HEK293T (cell line): ENCODE measurements at regions not wholly inside any gene's neighbourhood (a gene's known extent, or its start where the extent isn't known, plus 50 kb on each side); places are given as distances from the start of the nearest gene placed in this dataset.
A peak's percentile ranks its signal among the peaks of the same experiment; 100 is the strongest.

Source experiments
- CTCF ChIA-PET: fragments of 350-600 bp; formaldehyde crosslinking; extraction: SDS; loops from one replicate; lab custom pipeline; 2021; ENCODE audit warnings: antibody characterized with exemption, inconsistent platforms; lab: Yijun Ruan, JAX
- POLR2A ChIA-PET: fragments of 350-600 bp; formaldehyde crosslinking; extraction: SDS; loops from one replicate; lab custom pipeline; 2020; ENCODE audit warnings: antibody characterized with exemption, inconsistent platforms; lab: Yijun Ruan, JAX
- DNase-seq: peaks from one replicate; pipeline ENCODE4 v3.0.0; 2012; ENCODE audit warnings: mixed read lengths; ENCODE audit errors: extremely low spot score
- ARNT ChIP-seq: fragments of 450-650 bp; IDR thresholded peaks from 2 replicates; pipeline ENCODE4 v1.6.1; 2017; ENCODE audit warnings: mild to moderate bottlenecking
- BHLHE40 ChIP-seq: fragments of 450-650 bp; IDR thresholded peaks from 2 replicates; pipeline ENCODE4 v1.6.1; 2016; ENCODE audit warnings: mild to moderate bottlenecking, moderate library complexity, borderline replicate concordance
- CTBP1 ChIP-seq: fragments of 450-650 bp; IDR thresholded peaks from 2 replicates; pipeline ENCODE4 v1.6.1; 2016; ENCODE audit warnings: borderline replicate concordance
- ELF4 ChIP-seq: fragments of 450-650 bp; IDR thresholded peaks from 2 replicates; pipeline ENCODE4 v1.6.1; 2017; ENCODE audit warnings: antibody characterized with exemption
- FOXA1 ChIP-seq: fragments of 450-650 bp; IDR thresholded peaks from 2 replicates; pipeline ENCODE4 v1.6.1; 2016; ENCODE audit warnings: mild to moderate bottlenecking
- FOXK2 ChIP-seq: fragments of 450-650 bp; IDR thresholded peaks from 2 replicates; pipeline ENCODE4 v1.6.1; 2016; ENCODE audit warnings: mild to moderate bottlenecking
- FOXM1 ChIP-seq: fragments of 450-650 bp; IDR thresholded peaks from 2 replicates; pipeline ENCODE4 v1.6.1; 2017; ENCODE audit warnings: mild to moderate bottlenecking, borderline replicate concordance
- HDGF ChIP-seq: fragments of 450-650 bp; IDR thresholded peaks from 2 replicates; pipeline ENCODE4 v1.6.1; 2017; ENCODE audit warnings: antibody characterized with exemption, borderline replicate concordance
- L3MBTL2 ChIP-seq: fragments of 450-650 bp; conservative IDR thresholded peaks from 2 replicates; pipeline ENCODE4 v1.6.1; 2016; ENCODE audit warnings: mild to moderate bottlenecking
- LEF1 ChIP-seq: fragments of 450-650 bp; IDR thresholded peaks from 2 replicates; pipeline ENCODE4 v1.6.1; 2017; ENCODE audit warnings: mild to moderate bottlenecking, borderline replicate concordance
- NFRKB ChIP-seq: fragments of 450-650 bp; IDR thresholded peaks from 2 replicates; pipeline ENCODE4 v1.6.1; 2016; ENCODE audit warnings: mild to moderate bottlenecking, moderate library complexity
- PKNOX1 ChIP-seq: fragments of 450-650 bp; IDR thresholded peaks from 2 replicates; pipeline ENCODE4 v1.6.1; 2016
- SP1 ChIP-seq: fragments of 450-650 bp; IDR thresholded peaks from 2 replicates; pipeline ENCODE4 v1.6.1; 2017
- SUZ12 ChIP-seq: fragments of 450-650 bp; IDR thresholded peaks from 2 replicates; pipeline ENCODE4 v1.6.1; 2016; ENCODE audit warnings: mild to moderate bottlenecking
- TARDBP ChIP-seq: fragments of 450-650 bp; IDR thresholded peaks from 2 replicates; pipeline ENCODE4 v1.6.1; 2016
- ZNF384 ChIP-seq: fragments of 450-650 bp; IDR thresholded peaks from 2 replicates; pipeline ENCODE4 v1.6.1; 2016

DNA sequence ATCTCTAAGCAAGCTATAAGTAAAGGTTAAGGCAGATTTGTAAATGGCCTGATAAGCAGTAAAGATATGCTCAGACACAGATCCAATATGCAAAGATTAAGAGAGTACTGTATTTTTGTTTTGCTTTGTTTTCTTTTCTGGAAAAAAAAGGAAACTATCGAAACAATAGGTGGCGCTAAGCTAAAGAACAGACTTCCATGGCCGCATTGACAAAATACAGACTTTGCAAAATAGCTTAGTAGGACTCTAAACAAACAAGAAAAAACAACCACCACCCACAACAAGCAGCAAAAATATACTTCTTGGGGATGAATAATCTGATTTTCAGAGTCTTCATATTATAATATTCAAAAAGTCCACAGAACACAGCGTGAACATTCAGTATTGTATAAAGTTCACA is 758.4 kb upstream of the ROBO1 start:
- CTCF ChIA-PET = interaction anchor here (0.6 kb wide), 1 partner anchor 291 kb away, joined by 3 read pairs; no protein-coding TSS in a partner anchor
- TF ChIP-seq ARNT = no peak
- no peak for TF ChIP-seq SUZ12
- no peak for TF ChIP-seq CTBP1
- no peak for TF ChIP-seq L3MBTL2
- TF ChIP-seq HDGF = no peak
- TF ChIP-seq FOXK2 = no peak
- no peak for TF ChIP-seq LEF1
- TF ChIP-seq ZNF384 = no peak
- no peak for TF ChIP-seq NFRKB
- no peak for TF ChIP-seq TARDBP
- TF ChIP-seq ELF4 = no peak
- TF ChIP-seq SP1 = no peak
- TF ChIP-seq FOXM1 = no peak
- POLR2A ChIA-PET = no interaction called here
- no peak for DNase-seq

DNA sequence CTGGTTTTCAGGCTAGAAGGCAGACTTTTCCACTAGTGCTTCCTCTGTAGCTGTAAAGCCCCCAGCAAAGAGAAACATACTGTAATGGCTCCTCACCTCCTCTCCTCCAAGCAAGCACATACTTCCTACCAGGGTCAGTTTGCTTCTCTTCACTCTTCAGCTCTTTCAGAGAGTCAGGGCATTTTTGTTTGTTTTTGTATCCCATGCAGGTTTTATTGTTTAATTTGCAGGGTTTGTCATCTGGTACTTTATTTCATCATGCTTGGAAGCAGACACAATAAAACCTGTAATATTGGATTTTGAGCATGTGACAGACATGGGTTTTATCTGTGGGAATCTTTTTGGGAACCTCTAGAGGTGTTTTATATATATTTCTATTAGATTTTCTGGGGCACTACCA is 753.3 kb upstream of the ROBO1 start:
- POLR2A ChIA-PET = no interaction called here

GRCh38 chr3:80519436-80519835 is 751.6 kb upstream of the ROBO1 start:
- ChIA-PET CTCF (no interaction called here), POLR2A (no interaction called here)
- TF ChIP-seq PKNOX1 (peak; percentile 46; the same call in 1 of the 2 replicates), L3MBTL2 (no peak)
- DNase-seq = no peak

More for the DNA sequence above, 753.3 kb upstream of the ROBO1 start:
- DNase-seq = no peak
- CTCF ChIA-PET = no interaction called here
- TF ChIP-seq PKNOX1 (no peak), CTBP1 (no peak), FOXM1 (no peak), SUZ12 (no peak), LEF1 (no peak), SP1 (no peak), HDGF (no peak), FOXA1 (no peak), FOXK2 (no peak), BHLHE40 (no peak), NFRKB (no peak)

DNA sequence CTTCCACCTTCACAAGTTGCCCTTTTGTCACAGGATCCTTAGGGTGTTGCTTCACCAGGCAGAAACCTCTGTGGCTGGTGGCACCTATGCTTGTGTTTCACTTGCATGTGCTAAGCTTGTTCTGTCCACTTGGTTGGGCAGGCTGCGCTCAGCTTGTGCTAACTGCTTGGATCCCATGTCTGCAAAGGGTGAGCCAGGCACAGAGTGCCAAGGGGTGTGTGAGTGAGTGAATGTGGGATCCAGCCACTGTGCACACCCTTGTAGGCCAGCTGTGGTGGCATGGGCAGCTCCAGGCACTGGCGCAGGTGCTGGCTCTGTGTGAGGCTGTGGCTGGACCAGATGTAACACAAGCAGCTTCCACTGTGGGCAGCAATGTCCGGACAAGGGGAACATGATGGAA is 728.7 kb upstream of the ROBO1 start:
- DNase-seq = no peak
- POLR2A ChIA-PET = no interaction called here
- TF ChIP-seq SUZ12 (no peak), HDGF (no peak), ELF4 (no peak), CTBP1 (no peak), FOXK2 (no peak), SP1 (no peak), BHLHE40 (no peak), ZNF384 (no peak), L3MBTL2 (no peak), PKNOX1 (no peak), FOXM1 (no peak), FOXA1 (no peak), NFRKB (no peak), LEF1 (no peak), TARDBP (no peak), ARNT (no peak)
- CTCF ChIA-PET = no interaction called here

GRCh38 chr3:80492162-80492561 is 724.4 kb upstream of the ROBO1 start:
- ChIA-PET POLR2A (no interaction called here), CTCF (no interaction called here)
- DNase-seq = no peak
- TF ChIP-seq LEF1 (no peak), FOXM1 (no peak), FOXA1 (no peak), HDGF (no peak), ZNF384 (no peak), CTBP1 (no peak), SP1 (no peak), PKNOX1 (no peak), ELF4 (no peak), L3MBTL2 (no peak), FOXK2 (no peak)

GRCh38 chr3:80472961-80473360 is 705.2 kb upstream of the ROBO1 start:
- ChIA-PET POLR2A (no interaction called here), CTCF (no interaction called here)
- TF ChIP-seq SUZ12 (no peak), FOXM1 (no peak), TARDBP (no peak)
- no peak for DNase-seq
